Prostate gland (tissue), 2 donors: ENCODE measurements at regions not wholly inside any gene's neighbourhood (a gene's known extent, or its start where the extent isn't known, plus 50 kb on each side); places are given as distances from the start of the nearest gene placed in this dataset.

Experiments used
- DNase-seq: peaks from one replicate; pipeline ENCODE4 v3.0.0-alpha.2; 2019; ENCODE audit warnings: low spot score
- H3K27ac ChIP-seq, 2 donors: fragments of 200-600 bp; sonication (generic); 2 replicates each; pipeline ENCODE4 v1.5.1; 2017 to 2019
- H3K27me3 ChIP-seq: fragments of 200-600 bp; sonication (generic); replicated peaks from 2 replicates; pipeline ENCODE4 v1.5.1; 2019; ENCODE audit not compliant: insufficient read depth
- H3K36me3 ChIP-seq, 2 donors: fragments of 200-600 bp; sonication (generic); 1 replicate in 1 of 2; 2 replicates in 1 of 2; pipeline versions ENCODE4 v1.5.1 to v1.8.1; 2017 to 2019
- H3K4me1 ChIP-seq: fragments of 200-600 bp; sonication (generic); replicated peaks from 2 replicates; pipeline ENCODE4 v1.5.1; 2019
- H3K4me3 ChIP-seq, 2 donors: fragments of 200-600 bp; sonication (generic); 2 replicates each; pipeline ENCODE4 v1.5.1; 2017 to 2019
- H3K9me3 ChIP-seq: fragments of 200-600 bp; sonication (generic); 2 replicates; pipeline ENCODE4 v1.5.1; 2017
- POLR2A ChIP-seq: fragments of 450-650 bp; IDR thresholded peaks from one replicate; pipeline ENCODE4 v1.6.1; 2016; ENCODE audit warnings: antibody characterized with exemption, mild to moderate bottlenecking
- POLR2AphosphoS5 ChIP-seq: sonication (generic); formaldehyde crosslinking; IDR thresholded peaks from one replicate; pipeline ENCODE4 v1.6.1; 2017; ENCODE audit warnings: antibody characterized with exemption
- WGBS: methylation state at CpG from one replicate; pipeline ENCODE4 v1.1.5; 2018; 5-methylcytosine and 5-hydroxymethylcytosine counted together
- intact Hi-C: fragments of 100-400 bp; cut with DNase I; formaldehyde crosslinking; loops from one replicate; pipeline ENCODE4 v1.14.2; 2022
- TF ChIP-seq, protein P1 (sequence below), 4 experiments: fragments of 200-600 bp in 2 of 4; fragments of 450-650 bp in 2 of 4; sonication (generic) in 2 of 4; IDR thresholded peaks; 1 replicate in 3 of 4; 2 replicates in 1 of 4; pipeline ENCODE4 v1.5.1; 2016 to 2019; ENCODE audit warnings: antibody characterized with exemption in 4 of 4, mild to moderate bottlenecking in 2 of 4, moderate library complexity in 2 of 4

DNA sequence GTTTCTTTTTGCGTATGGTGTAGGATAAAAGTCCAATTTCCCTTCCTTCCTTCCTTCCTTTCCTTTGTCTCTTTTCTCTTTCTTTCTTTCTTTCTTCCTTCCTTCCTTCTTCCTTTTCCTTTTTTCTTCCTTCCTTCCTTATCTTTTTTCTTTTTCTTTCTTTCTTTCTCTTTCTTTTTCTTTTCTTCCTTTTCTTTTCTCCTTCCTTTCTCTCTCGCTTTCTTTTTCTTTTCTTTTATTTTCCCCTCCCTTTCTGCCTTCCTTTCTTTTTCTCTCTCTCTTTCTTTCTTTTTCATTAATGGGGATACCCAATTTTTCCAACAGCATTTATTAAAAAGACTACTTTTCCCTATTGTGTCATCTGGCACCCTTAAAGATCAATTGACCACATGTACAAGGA, 1359.7 kb downstream of the FAM181B start:
- WGBS, result 92% methylated on average over 2 of the region's 2 CpGs
- H3K36me3 ChIP-seq, result no peaks in the 10 kb centered on the region
- H3K27ac ChIP-seq, result no peak overlapping the region
- no peaks in the 10 kb centered on the region for H3K27me3 ChIP-seq
- no peak for DNase-seq
- H3K4me3 ChIP-seq, result no peak overlapping the region
- intact Hi-C loops, result no loop called here
- no peaks in the 10 kb centered on the region for H3K9me3 ChIP-seq
- TF ChIP-seq POLR2A (no peak), POLR2AphosphoS5 (no peak)
- TF ChIP-seq, protein P1, sequence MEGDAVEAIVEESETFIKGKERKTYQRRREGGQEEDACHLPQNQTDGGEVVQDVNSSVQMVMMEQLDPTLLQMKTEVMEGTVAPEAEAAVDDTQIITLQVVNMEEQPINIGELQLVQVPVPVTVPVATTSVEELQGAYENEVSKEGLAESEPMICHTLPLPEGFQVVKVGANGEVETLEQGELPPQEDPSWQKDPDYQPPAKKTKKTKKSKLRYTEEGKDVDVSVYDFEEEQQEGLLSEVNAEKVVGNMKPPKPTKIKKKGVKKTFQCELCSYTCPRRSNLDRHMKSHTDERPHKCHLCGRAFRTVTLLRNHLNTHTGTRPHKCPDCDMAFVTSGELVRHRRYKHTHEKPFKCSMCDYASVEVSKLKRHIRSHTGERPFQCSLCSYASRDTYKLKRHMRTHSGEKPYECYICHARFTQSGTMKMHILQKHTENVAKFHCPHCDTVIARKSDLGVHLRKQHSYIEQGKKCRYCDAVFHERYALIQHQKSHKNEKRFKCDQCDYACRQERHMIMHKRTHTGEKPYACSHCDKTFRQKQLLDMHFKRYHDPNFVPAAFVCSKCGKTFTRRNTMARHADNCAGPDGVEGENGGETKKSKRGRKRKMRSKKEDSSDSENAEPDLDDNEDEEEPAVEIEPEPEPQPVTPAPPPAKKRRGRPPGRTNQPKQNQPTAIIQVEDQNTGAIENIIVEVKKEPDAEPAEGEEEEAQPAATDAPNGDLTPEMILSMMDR (IDR thresholded peaks at IDR 0.05), result no peak
- H3K4me1 ChIP-seq, result no peaks in the 10 kb centered on the region

DNA sequence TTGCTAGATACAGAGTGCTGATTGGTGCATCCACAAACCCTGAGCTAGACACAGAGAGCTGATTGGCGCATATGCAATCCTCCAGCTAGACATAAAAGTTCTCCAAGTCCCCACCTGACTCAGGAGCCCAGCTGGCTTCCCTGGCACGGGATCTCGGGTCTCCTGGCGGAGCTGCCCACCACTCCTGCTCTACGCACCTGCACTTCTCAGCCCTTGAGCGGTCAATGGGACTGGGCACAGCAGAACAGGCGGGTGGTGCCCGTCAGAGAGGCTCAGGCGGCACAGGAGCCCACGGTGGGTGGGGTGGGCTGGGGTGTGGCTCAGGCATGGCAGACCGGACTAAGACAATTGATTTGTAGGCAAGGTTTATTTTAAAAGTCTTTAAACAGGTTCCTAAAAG, 1365.5 kb downstream of the FAM181B start:
- H3K9me3 ChIP-seq, result no peaks in the 10 kb centered on the region
- H3K4me3 ChIP-seq, result no peak overlapping the region
- no peaks in the 10 kb centered on the region for H3K36me3 ChIP-seq
- H3K27ac ChIP-seq, result no peak overlapping the region
- DNase-seq, result no peak
- no peaks in the 10 kb centered on the region for H3K4me1 ChIP-seq
- 90% methylated on average over 11 of the region's 11 CpGs for WGBS
- H3K27me3 ChIP-seq, result no peaks in the 10 kb centered on the region
- TF ChIP-seq, protein P1 (IDR thresholded peaks at IDR 0.05), result no peak
- no peak for TF ChIP-seq POLR2AphosphoS5
- TF ChIP-seq POLR2A, result no peak
- intact Hi-C loops, result no loop called here

DNA sequence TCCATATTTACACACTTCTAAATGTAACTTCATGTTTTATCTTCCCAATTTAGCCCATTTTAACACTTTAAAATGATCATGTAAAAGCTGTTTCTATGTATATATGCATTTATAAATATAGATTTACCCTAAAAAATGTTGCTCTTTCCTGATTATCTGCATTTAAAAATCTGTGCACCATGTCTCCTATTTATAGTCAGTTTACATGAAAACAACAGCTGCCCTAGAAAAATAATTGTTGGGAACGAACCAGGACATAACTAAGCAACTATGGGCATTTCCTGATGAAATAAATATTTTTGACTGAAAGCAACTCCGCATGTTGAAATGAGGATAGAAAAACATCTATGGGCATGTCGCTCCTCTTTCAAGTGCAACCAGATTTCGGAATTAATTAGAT, 1368.2 kb downstream of the FAM181B start:
- H3K36me3 ChIP-seq, result no peaks in the 10 kb centered on the region
- 69% methylated on average over 4 of the region's 4 CpGs for WGBS
- intact Hi-C loops, result no loop called here
- H3K9me3 ChIP-seq, result no peaks in the 10 kb centered on the region
- no peaks in the 10 kb centered on the region for H3K4me1 ChIP-seq
- no peak overlapping the region for H3K27ac ChIP-seq
- no peaks in the 10 kb centered on the region for H3K27me3 ChIP-seq
- no peak overlapping the region for H3K4me3 ChIP-seq
- TF ChIP-seq POLR2AphosphoS5 (no peak), POLR2A (no peak)
- DNase-seq, result no peak

DNA sequence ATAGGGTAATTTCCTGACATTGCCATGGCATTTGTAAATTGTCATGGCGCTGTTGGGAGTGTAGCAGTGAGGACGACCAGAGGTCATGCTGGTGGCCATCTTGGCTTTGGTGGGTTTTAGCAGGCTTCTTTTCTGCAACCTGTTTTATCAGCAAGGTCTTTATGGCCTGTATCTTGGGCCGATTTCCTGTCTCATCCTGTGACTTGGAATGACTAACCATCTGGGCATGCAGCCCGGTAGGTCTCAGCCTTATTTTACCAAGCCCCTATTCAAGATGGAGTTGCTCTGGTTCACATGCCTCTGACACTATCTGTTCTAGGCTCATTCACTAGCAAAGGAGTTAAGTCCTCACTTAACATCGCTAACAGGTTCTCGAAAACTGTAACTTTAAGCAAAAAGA, 1374.2 kb downstream of the FAM181B start:
- WGBS, result 65% methylated on average over 6 of the region's 6 CpGs
- Histone ChIP-seq H3K9me3 (no peaks in the 10 kb centered on the region), H3K36me3 (no peaks in the 10 kb centered on the region), H3K4me3 (no peak overlapping the region), H3K4me1 (no peaks in the 10 kb centered on the region), H3K27me3 (no peaks in the 10 kb centered on the region), H3K27ac (no peak overlapping the region)
- no peak for TF ChIP-seq POLR2A
- TF ChIP-seq, protein P1 (IDR thresholded peaks at IDR 0.05), result no peak
- TF ChIP-seq POLR2AphosphoS5, result no peak
- no peak for DNase-seq
- intact Hi-C loops, result no loop called here

DNA sequence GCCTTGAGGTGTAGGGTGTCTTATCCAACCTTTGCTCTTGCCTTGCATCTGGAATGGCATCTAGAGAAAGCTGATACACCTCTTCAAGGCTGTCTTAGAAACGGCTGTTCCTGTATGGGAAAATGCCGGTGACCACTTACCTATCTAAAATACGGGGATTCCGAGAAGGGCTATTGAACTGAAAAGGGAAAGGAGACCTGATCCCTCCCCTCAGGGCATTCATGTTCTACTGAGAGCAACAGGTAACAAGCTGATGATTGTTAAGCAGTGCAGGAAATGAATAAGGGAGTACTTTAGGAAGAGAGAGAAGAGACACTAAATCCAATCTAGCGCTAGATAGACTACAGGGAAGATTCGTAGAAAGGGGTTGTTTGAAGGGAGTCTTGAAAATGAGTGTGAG, 1388.1 kb downstream of the FAM181B start:
- no peaks in the 10 kb centered on the region for H3K4me1 ChIP-seq
- H3K4me3 ChIP-seq, result no peak overlapping the region
- no peak for DNase-seq
- H3K27ac ChIP-seq, result no peak overlapping the region
- WGBS, result 81% methylated on average over 6 of the region's 6 CpGs
- H3K27me3 ChIP-seq, result no peaks in the 10 kb centered on the region
- no peaks in the 10 kb centered on the region for H3K36me3 ChIP-seq
- intact Hi-C loops, result no loop called here
- no peak for TF ChIP-seq POLR2A
- TF ChIP-seq POLR2AphosphoS5, result no peak
- TF ChIP-seq, protein P1 (IDR thresholded peaks at IDR 0.05), result no peak
- no peaks in the 10 kb centered on the region for H3K9me3 ChIP-seq
